22Rv1 (cell line): ENCODE measurements at regions not wholly inside any gene's neighbourhood (a gene's known extent, or its start where the extent isn't known, plus 50 kb on each side); places are given as distances from the start of the nearest gene placed in this dataset.

ENCODE experiments used
- CTCF ChIP-seq: fragments of 450-650 bp; IDR thresholded peaks from 2 replicates; pipeline ENCODE4 v1.5.1; 2017; ENCODE audit warnings: mild to moderate bottlenecking
- ZFX ChIP-seq: fragments of 450-650 bp; IDR thresholded peaks from 2 replicates; pipeline ENCODE4 v1.6.1; 2017; ENCODE audit warnings: antibody characterized with exemption, borderline replicate concordance

- TF ChIP-seq CTCF (no peak), ZFX (no peak)
Measured at GRCh38 chr1:185373813-185374529, 56.9 kb upstream of the IVNS1ABP start.
